ENCODE measurements at regions not wholly inside any gene's neighbourhood (a gene's known extent, or its start where the extent isn't known, plus 50 kb on each side); places are given as distances from the start of the nearest gene placed in this dataset.

GRCh38 chr17:71485426-71485825, 635.4 kb upstream of the SOX9 start:
- no peak for TF ChIP-seq CTCF (IDR thresholded peaks at IDR 0.05; ENCODE audit: low read depth, low read length, missing control alignments)
- in situ Hi-C loops (cut with HindIII; ENCODE audit: low sequenced_read_pairs): no loop called here
- no peak for DNase-seq (ENCODE audit: low read depth)
- H3K4me3 ChIP-seq (ENCODE audit: low read depth, low read length): no peak overlapping the region

DNA sequence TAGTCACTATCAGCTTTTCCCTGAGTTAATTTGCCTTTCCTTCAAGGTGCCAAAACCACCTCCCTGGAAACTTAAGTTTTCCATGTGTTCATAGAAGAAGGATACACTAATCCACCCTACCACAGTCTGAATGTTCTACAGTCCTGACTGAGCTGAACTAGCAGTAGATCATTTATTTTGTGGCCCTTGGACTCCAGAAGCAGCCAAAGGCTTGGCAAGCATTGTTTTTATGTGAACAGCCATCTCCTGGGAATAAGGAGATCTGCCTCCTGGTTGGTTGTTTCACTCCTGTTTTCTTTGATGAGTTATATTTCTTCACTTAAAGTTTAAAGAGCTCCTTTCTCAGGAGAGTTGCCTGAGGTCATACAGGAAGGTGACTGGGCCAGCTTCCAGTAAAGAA, 634.6 kb upstream of the SOX9 start:
- no peak for DNase-seq (ENCODE audit: low read depth)

DNA sequence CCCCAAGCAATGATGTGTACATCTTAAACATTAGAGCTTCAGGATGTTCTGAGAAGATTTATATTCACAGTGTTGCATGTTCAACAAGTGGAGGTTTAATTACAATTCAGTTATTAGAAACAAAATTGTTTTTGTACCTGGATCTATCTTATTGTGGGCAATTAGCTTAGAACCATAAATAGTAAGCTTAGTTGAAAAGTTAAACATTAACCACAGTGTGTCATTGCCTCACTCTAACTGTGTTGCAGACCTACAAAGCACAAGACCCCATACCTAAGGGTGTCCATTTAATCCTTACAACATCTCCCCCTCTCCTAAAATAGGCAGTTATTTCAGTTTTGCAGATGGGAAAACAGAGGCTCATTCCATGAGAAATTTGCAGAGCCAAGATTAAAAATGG, 632.0 kb upstream of the SOX9 start:
- H3K4me3 ChIP-seq (ENCODE audit: low read depth, low read length): no peak overlapping the region
- in situ Hi-C loops (cut with HindIII; ENCODE audit: low sequenced_read_pairs): no loop called here

More for the DNA sequence above, 634.6 kb upstream of the SOX9 start:
- in situ Hi-C loops (cut with HindIII; ENCODE audit: low sequenced_read_pairs): no loop called here
- H3K4me3 ChIP-seq (ENCODE audit: low read depth, low read length): no peak overlapping the region
- no peak for TF ChIP-seq CTCF (IDR thresholded peaks at IDR 0.05; ENCODE audit: low read depth, low read length, missing control alignments)

DNA sequence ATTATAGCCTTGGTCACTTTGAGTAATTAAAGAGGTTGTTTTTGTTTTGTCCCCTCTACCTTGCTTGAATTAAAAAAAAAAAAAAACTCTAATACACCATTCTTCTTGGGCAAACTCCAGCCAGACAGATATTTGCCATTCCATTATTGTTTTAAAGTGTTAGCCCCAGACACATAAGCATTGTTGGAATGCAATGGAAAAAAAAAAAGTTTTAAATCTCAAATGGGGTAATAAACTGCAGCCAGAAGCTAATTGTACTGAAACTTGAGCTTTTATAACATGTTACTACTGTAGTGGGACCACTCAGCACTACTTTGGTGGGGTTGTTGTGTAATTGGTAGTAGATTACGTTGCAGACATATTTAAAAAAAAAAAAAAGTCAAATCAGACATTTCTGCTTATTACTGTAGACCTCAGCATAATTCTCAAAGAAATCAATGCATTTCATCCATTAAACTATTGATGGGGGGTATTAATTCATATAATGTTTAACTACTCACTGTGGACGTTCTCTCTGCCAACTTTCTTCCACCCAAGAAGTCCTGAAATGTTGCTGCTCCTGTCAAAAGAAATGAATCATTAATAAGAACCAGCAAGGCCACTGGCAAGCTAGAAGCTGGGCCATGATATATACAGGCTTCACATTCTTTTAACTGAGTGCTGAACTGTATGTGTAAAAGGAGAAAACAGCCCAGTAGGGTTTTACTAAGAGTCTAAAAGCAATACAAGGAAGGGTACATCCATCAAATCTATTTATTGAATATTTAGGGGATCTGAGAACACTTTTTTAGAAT, 626.6 kb upstream of the SOX9 start:
- in situ Hi-C loops (cut with HindIII; ENCODE audit: low sequenced_read_pairs): no loop called here
- DNase-seq (ENCODE audit: low read depth): peak; percentile 40
- TF ChIP-seq CTCF (IDR thresholded peaks at IDR 0.05; ENCODE audit: low read depth, low read length, missing control alignments): no peak
- H3K4me3 ChIP-seq (ENCODE audit: low read depth, low read length): no peak overlapping the region

More for the DNA sequence above, 632.0 kb upstream of the SOX9 start:
- DNase-seq (ENCODE audit: low read depth): no peak
- TF ChIP-seq CTCF (IDR thresholded peaks at IDR 0.05; ENCODE audit: low read depth, low read length, missing control alignments): no peak

GRCh38 chr17:71495420-71495819, 625.4 kb upstream of the SOX9 start:
- TF ChIP-seq CTCF (IDR thresholded peaks at IDR 0.05; ENCODE audit: low read depth, low read length, missing control alignments): no peak
- in situ Hi-C loops (cut with HindIII; ENCODE audit: low sequenced_read_pairs): no loop called here
- H3K4me3 ChIP-seq (ENCODE audit: low read depth, low read length): no peak overlapping the region
- DNase-seq (ENCODE audit: low read depth): no peak

DNA sequence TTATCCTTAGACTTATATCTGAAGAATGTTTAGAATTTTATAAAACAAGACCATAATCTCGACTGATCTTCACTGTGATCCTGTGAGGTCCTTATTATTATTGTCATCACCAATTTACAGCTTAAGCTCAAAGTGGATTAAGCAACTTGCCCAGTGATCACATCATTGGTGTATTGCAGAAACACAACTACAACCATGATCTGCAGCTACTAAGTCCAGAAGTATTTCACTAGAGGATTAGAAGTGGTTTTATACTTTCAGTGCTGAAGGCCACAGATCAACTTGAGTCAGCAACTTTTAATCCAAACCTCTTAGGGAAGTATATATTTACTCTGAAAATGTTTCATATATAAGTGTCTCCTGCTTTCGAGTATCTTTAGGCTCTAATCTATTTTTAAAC, 624.3 kb upstream of the SOX9 start:
- in situ Hi-C loops (cut with HindIII; ENCODE audit: low sequenced_read_pairs): no loop called here
- DNase-seq (ENCODE audit: low read depth): no peak
- H3K4me3 ChIP-seq (ENCODE audit: low read depth, low read length): no peak overlapping the region
- no peak for TF ChIP-seq CTCF (IDR thresholded peaks at IDR 0.05; ENCODE audit: low read depth, low read length, missing control alignments)

All from astrocyte of the cerebellum (primary cell).